ENCODE measurements at regions not wholly inside any gene's neighbourhood (a gene's known extent, or its start where the extent isn't known, plus 50 kb on each side); places are given as distances from the start of the nearest gene placed in this dataset.

GRCh38 chr11:38304926-38305325 lies 1706.9 kb upstream of the RAG2 start:
- no peak for TF ChIP-seq CTCF (IDR thresholded peaks at IDR 0.05; ENCODE audit: poor library complexity, severe bottlenecking)
- TF ChIP-seq POLR2AphosphoS5 (IDR thresholded peaks at IDR 0.05), result no peak
- TF ChIP-seq EZH2 (IDR thresholded peaks at IDR 0.05; ENCODE audit: borderline replicate concordance, insufficient read depth, low read length, poor library complexity, severe bottlenecking), result no peak
- no peak for TF ChIP-seq SMC3 (conservative IDR thresholded peaks at IDR 0.05; ENCODE audit: poor library complexity)
- no peak for TF ChIP-seq EP300 (conservative IDR thresholded peaks at IDR 0.05; ENCODE audit: poor library complexity, severe bottlenecking)
- TF ChIP-seq REST (IDR thresholded peaks at IDR 0.05; ENCODE audit: borderline replicate concordance), result no peak
- TF ChIP-seq TAF1 (IDR thresholded peaks at IDR 0.05; ENCODE audit: low read depth), result no peak
- no peak for TF ChIP-seq RAD21 (conservative IDR thresholded peaks at IDR 0.05)
